Activated T-cell treated with anti-CD3 and anti-CD28 coated beads, Interleukin-2, amount 50 U/mL, for 72 hours (primary cell): ENCODE measurements at regions not wholly inside any gene's neighbourhood (a gene's known extent, or its start where the extent isn't known, plus 50 kb on each side); places are given as distances from the start of the nearest gene placed in this dataset.

Experiments used
- ATAC-seq, 2 donors: fragments of 150-1000 bp; cut with Tn5 transposase; replicated peaks in 1 of 2; 2 replicates each; pipeline ENCODE4 v1.10.0; 2021; ENCODE audit warnings: moderate library complexity in 2 of 2, mild to moderate bottlenecking in 1 of 2
- DNase-seq, 2 donors: peaks; one replicate each; pipeline ENCODE4 v3.0.0; 2021 to 2022; ENCODE audit warnings: mixed read lengths in 1 of 2
- H3K27ac Mint-ChIP-seq: one replicate; pipeline ENCODE4 v1.8.0; 2022; ENCODE audit warnings: mild to moderate bottlenecking, moderate library complexity, mixed read lengths
- H3K27me3 Mint-ChIP-seq: one replicate; pipeline ENCODE4 v1.8.0; 2022; ENCODE audit warnings: low read depth, mixed read lengths
- H3K36me3 Mint-ChIP-seq, 2 donors: one replicate each; pipeline ENCODE4 v1.8.0; 2022; ENCODE audit warnings: mixed read lengths in 2 of 2, mild to moderate bottlenecking in 1 of 2; ENCODE audit not compliant: insufficient read depth in 2 of 2
- H3K4me1 Mint-ChIP-seq: one replicate; pipeline ENCODE4 v1.8.0; 2022; ENCODE audit warnings: low read depth, mixed read lengths
- H3K4me3 Mint-ChIP-seq, 2 donors: one replicate each; pipeline ENCODE4 v1.8.0; 2022; ENCODE audit warnings: mild to moderate bottlenecking in 2 of 2, mixed read lengths in 2 of 2, moderate library complexity in 2 of 2
- H3K9me3 Mint-ChIP-seq, 2 donors: one replicate each; pipeline ENCODE4 v1.8.0; 2022; ENCODE audit warnings: mixed read lengths in 2 of 2

DNA sequence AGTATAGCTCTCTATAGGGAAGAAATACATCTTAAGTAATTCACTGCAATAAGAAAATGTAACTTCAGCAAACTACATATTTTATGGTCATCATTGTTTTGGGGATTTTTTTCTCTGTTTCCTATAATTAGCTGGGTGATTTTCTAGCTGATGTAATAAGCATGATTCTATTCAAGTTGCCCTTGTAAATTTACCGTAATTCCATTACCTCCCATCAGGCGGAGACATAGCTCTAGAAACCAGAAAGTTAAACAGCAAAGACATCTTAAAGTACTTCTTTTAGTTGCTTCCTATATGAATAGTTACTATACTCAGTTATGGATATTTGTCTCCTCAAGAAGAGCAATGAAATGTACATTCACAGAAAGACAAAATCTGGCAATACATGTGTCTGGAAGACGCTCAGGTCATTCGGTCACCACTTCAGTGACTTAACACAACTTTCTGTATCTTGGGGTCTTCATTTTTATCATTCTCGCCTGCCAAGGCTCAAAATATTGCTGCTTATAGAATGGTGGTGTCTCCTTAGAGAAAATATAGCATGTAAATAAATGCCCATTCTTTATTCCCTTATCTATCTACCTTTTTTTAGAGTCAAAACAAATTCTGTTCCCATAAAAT, 239.9 kb upstream of the ZC3H12C start:
- Mint-ChIP-seq H3K27ac (no peak overlapping the region), H3K27me3 (peaks cover 5% of the 10 kb centered on the region), H3K36me3 (no peaks in the 10 kb centered on the region), H3K9me3 (no peaks in the 10 kb centered on the region), H3K4me1 (no peaks in the 10 kb centered on the region), H3K4me3 (no peak overlapping the region)
- peak; percentile 9 to 24 for DNase-seq
- ATAC-seq, result peak; percentile 34 to 50

DNA sequence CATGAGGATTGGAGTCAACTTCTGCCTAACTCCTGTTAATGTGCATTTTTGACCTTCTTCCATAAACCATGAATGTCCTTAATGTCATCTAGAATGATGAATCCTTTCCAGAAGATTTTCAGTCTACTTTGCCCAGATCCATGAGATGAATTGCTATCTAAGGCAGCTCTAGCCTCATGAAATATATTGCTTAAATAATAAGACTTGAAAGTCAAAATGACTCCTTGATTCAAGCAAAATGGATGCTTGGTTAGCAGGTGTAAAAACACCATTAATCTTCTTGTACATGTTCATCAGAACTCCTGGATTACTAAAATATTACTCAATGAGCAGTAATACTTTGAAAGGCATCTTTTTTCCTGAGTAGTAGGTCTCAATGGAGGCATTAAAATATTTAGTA, 238.5 kb upstream of the ZC3H12C start:
- Mint-ChIP-seq H3K27me3 (peaks cover 5% of the 10 kb centered on the region), H3K4me1 (no peaks in the 10 kb centered on the region), H3K9me3 (no peaks in the 10 kb centered on the region), H3K36me3 (no peaks in the 10 kb centered on the region), H3K27ac (no peak overlapping the region), H3K4me3 (no peak overlapping the region)
- ATAC-seq, result no peak
- no peak for DNase-seq

DNA sequence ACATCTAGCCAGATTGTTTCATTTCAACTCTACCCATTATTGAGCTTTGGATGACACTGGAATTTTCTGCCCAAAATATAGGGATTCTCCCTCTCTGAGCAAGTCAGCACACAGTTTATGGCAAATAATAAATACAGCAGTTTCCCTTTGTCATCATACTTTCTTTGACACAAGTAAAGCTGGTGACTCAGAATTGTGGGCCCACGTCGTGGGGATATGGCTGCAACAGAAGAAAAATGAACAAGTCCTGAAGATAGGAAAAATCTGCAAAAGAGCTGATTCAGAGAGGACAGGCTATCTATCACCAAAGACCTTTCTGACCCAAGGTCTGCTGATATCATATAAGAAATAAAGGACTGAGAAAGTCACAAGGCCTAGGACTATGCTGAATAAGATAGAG, 236.3 kb upstream of the ZC3H12C start:
- Mint-ChIP-seq H3K4me3 (no peak overlapping the region), H3K9me3 (no peaks in the 10 kb centered on the region), H3K27me3 (peaks cover 2% of the 10 kb centered on the region), H3K36me3 (no peaks in the 10 kb centered on the region), H3K27ac (no peak overlapping the region), H3K4me1 (no peaks in the 10 kb centered on the region)
- ATAC-seq, result no peak
- DNase-seq, result no peak

DNA sequence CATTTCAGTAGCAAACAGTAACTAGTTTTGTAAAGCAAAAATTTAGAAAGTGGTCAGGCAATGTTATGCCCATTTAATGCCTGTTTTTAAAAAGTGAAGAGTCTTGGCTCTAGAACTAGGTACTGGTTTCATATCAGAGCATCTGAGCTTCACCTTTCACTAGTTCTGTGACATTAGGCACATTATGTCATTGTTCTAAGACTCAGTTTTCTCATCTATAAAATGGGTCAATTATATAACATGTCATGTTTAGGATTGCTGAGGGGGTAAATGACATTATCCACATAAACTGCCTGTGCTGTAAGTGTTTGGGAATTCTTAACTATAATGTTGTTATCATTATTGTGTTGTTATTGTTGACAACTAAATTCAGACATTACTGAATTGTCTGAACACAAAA, 235.6 kb upstream of the ZC3H12C start:
- H3K4me1 Mint-ChIP-seq, result no peaks in the 10 kb centered on the region
- ATAC-seq (no peak), DNase-seq (no peak)
- no peak overlapping the region for H3K27ac Mint-ChIP-seq
- no peaks in the 10 kb centered on the region for H3K27me3 Mint-ChIP-seq
- no peak overlapping the region for H3K4me3 Mint-ChIP-seq
- H3K9me3 Mint-ChIP-seq, result no peaks in the 10 kb centered on the region
- H3K36me3 Mint-ChIP-seq, result no peaks in the 10 kb centered on the region

DNA sequence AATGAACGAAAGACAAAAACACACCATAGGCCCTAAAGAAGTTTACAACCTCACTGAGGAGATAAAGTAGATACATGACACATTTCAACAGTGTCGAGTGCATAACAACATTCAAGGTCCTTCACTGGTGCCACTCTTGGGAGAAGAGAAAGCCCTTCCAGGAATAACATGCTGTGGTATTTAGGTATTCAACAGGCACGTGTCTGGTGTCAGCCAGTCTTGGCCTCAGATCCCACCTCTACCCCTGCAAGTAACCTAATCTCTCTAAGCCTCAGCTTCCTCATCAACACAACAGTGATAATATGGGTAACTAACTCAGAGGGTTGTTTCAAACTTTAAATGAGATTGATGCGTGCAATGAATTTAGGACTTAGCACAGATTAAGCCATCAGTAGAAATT, 235.0 kb upstream of the ZC3H12C start:
- H3K9me3 Mint-ChIP-seq, result no peaks in the 10 kb centered on the region
- DNase-seq, result no peak
- no peaks in the 10 kb centered on the region for H3K27me3 Mint-ChIP-seq
- no peaks in the 10 kb centered on the region for H3K36me3 Mint-ChIP-seq
- H3K4me3 Mint-ChIP-seq, result no peak overlapping the region
- no peak overlapping the region for H3K27ac Mint-ChIP-seq
- no peaks in the 10 kb centered on the region for H3K4me1 Mint-ChIP-seq
- no peak for ATAC-seq

DNA sequence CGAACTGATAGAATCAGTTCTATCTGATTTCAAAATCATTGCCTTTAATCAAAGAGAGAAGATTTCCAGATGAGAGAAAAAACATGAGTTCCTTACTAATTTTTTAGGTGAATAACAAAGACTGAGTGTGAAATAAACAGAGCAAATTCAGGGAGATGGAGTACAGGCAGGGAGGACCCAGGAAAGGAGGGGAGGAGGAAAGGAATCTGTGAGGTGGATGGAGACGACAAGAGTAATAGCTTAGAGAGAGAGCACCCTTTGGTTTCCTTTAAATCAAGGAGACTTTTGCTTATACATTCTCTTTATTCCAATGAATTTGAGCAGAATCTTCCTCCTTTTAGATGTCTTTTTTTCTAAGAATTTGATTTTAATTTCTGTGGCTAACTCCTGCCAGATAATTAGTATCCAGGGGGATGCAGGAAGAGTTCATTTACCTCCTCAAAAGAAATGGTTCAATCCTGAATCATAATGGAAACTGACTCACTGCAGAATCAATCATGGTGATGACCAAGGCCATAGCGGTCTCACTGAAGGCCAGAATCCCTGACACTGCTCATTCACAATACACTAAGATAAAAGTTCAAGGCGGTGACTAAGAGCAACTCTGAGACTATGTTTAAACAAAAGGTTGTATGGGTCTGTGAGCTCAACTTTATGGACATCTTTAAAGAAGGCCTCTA, 234.0 kb upstream of the ZC3H12C start:
- H3K27me3 Mint-ChIP-seq, result no peaks in the 10 kb centered on the region
- H3K9me3 Mint-ChIP-seq, result no peaks in the 10 kb centered on the region
- H3K36me3 Mint-ChIP-seq, result no peaks in the 10 kb centered on the region
- ATAC-seq (no peak), DNase-seq (no peak)
- peak overlapping the region; percentile 6 for H3K27ac Mint-ChIP-seq
- peaks cover 4% of the 10 kb centered on the region for H3K4me1 Mint-ChIP-seq
- no peak overlapping the region for H3K4me3 Mint-ChIP-seq

DNA sequence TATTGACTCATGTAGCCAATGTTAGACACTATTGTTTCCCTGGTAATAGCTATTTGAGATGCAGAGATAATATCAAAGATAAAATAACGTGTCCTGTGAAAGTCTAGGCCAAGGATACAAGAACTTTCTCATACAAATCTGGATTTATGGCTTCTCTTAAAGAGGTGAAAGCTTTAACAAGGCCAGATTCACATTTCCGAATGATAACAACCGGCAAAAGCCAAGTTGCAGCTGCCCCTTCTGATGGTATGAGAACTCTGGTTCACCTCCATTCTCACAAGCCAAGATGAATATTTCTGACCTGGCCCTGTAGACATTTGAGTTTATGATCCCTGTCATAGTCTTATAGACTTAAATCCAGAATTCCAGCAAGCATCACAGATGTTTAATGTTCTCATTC, 230.4 kb upstream of the ZC3H12C start:
- Mint-ChIP-seq H3K27me3 (peaks cover 12% of the 10 kb centered on the region), H3K4me3 (no peak overlapping the region), H3K4me1 (peaks cover 8% of the 10 kb centered on the region), H3K9me3 (no peaks in the 10 kb centered on the region), H3K27ac (no peak overlapping the region), H3K36me3 (no peaks in the 10 kb centered on the region)
- ATAC-seq (no peak), DNase-seq (no peak)

DNA sequence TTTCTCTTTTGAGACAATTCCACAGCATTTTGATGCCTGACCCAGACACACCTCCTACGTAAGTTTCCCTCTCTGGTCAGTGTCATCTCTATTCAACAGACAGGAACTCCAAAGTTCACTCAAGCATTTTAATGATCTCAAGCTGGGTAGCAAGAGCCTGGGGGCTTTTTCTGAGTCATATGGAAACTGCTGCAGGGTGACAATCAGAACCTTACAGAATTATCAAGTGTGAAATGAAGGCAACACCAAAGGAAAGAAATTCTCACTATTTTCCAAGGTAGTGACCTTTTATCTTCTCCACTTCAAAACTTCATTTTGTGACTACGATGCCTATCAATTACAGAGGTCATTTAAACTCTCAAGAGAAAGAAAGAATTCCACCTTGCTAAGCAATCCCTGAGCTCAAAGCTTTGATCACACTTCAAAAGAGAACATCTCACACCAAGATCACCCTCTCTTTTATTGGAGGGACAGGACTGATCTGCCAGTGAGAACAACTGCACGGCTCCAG, 229.0 kb upstream of the ZC3H12C start:
- Mint-ChIP-seq H3K4me3 (no peak overlapping the region), H3K9me3 (no peaks in the 10 kb centered on the region), H3K4me1 (peaks cover 8% of the 10 kb centered on the region), H3K27ac (no peak overlapping the region), H3K36me3 (no peaks in the 10 kb centered on the region), H3K27me3 (peaks cover 12% of the 10 kb centered on the region)
- ATAC-seq (peak; percentile 60 to 76), DNase-seq (peak; percentile 5 to 10)

DNA sequence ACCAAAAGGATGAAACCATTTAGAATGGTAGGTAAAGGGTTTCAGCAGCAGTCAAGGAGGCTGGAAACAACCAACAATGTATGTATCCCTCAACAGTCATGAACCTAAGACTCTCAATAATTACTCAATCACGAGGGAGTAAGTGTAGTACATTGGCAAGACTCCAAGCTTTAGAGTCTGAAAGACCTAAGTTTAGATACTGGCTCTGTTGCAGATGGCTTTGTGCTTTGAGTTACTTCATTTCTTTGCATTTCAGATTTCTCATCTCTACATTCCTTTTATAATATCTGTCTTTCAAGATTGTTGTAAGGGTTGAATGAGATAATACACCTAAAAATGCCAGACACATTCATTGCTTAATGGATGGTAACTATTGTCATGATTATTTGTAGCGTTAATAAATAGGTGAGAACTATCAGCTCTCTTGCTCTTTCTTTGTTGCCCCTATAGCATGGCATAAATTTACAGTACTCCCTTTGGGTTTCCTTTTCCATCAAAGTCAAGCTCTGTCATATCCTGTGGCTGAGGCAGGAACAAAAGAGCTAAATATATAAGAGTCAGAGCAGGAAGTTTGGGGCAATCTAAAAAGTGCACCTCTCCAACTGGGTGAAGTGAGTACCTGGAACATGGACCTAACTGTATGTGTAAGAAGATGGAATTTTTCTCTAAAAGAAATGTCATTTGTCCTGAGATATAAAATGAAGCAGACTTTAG, 228.2 kb upstream of the ZC3H12C start:
- H3K4me3 Mint-ChIP-seq, result no peak overlapping the region
- no peaks in the 10 kb centered on the region for H3K9me3 Mint-ChIP-seq
- H3K36me3 Mint-ChIP-seq, result no peaks in the 10 kb centered on the region
- H3K27ac Mint-ChIP-seq, result no peak overlapping the region
- DNase-seq (no peak), ATAC-seq (no peak)
- H3K27me3 Mint-ChIP-seq, result peaks cover 12% of the 10 kb centered on the region
- peaks cover 8% of the 10 kb centered on the region for H3K4me1 Mint-ChIP-seq

DNA sequence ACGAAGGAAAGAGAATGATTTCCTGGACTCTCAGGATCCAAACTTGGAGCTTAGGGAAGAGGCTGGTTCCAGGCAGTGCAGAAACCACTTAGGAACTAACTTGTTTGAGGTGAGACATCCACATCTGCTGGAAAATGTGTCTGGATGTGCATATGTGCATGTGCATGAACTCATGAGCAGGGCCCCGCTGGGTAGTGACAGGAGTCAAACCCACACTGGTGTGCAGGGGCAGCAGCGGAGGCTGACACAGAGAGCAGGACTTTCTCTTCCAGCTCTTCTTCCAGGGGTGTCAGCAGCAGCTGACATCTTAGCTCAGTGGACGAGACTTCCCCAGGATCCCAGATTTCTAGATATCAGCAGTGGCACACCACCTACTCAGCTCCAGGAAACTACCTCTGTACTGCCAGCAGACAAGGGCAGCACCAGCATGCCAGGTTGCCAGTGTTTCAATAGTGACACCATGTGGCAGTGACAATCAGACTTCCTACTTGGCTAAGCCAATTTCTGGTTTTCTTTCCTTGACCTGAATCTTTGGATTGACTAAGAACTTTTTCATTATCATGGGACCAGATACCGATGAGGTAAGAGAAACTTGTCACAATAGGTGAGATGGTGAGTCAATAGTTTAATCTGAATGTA, 227.5 kb upstream of the ZC3H12C start:
- H3K4me1 Mint-ChIP-seq, result peaks cover 8% of the 10 kb centered on the region
- no peak overlapping the region for H3K4me3 Mint-ChIP-seq
- DNase-seq (no peak), ATAC-seq (no peak)
- H3K36me3 Mint-ChIP-seq, result no peaks in the 10 kb centered on the region
- no peak overlapping the region for H3K27ac Mint-ChIP-seq
- peaks cover 12% of the 10 kb centered on the region for H3K27me3 Mint-ChIP-seq
- H3K9me3 Mint-ChIP-seq, result no peaks in the 10 kb centered on the region

DNA sequence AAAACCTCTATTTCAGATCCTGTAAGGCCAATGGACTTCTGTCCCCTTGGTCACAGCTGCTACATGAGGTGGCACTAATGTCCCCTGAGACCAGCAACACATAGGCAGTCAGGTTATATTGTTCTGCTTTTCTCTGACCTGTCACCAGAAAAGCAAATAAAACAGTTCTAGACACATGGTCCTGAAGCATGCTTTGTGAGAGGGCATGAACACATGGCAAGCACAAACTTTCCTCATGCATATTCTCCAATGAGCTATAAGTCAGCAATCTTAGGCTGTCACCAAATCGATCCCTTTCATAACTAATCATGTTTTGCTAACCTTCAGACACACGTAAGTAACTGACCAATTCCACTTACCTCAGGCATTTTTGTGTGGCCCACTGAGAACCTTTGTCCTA, 225.4 kb upstream of the ZC3H12C start:
- Mint-ChIP-seq H3K4me1 (peaks cover 8% of the 10 kb centered on the region), H3K27ac (no peak overlapping the region), H3K9me3 (peaks cover 0 to 3% of the 10 kb centered on the region in 2 donors), H3K27me3 (peaks cover 12% of the 10 kb centered on the region), H3K4me3 (no peak overlapping the region), H3K36me3 (no peaks in the 10 kb centered on the region)
- no peak for DNase-seq
- ATAC-seq, result no peak

DNA sequence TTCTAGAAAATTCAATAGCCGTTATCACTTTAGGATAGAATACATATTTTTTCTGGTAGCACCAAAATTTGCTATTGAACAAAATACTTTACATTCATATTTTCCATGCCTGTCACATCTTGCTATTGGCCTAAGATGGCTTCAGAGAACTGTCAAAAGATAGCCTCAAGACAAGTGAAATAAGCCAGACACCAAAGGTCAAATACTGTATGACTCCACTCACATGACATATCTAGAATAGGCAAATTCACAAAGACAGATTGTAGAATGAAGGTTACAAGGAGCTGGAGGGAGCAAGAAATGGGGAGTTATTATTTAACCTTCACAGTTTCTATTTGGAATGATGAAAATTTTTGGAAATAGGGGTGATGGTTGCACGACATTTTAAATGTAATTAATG, 223.7 kb upstream of the ZC3H12C start:
- H3K36me3 Mint-ChIP-seq, result no peaks in the 10 kb centered on the region
- no peak overlapping the region for H3K4me3 Mint-ChIP-seq
- no peak for DNase-seq
- peaks cover 12% of the 10 kb centered on the region for H3K27me3 Mint-ChIP-seq
- H3K27ac Mint-ChIP-seq, result no peak overlapping the region
- peaks cover 0 to 3% of the 10 kb centered on the region in 2 donors for H3K9me3 Mint-ChIP-seq
- peaks cover under 1% of the 10 kb centered on the region for H3K4me1 Mint-ChIP-seq
- no peak for ATAC-seq

DNA sequence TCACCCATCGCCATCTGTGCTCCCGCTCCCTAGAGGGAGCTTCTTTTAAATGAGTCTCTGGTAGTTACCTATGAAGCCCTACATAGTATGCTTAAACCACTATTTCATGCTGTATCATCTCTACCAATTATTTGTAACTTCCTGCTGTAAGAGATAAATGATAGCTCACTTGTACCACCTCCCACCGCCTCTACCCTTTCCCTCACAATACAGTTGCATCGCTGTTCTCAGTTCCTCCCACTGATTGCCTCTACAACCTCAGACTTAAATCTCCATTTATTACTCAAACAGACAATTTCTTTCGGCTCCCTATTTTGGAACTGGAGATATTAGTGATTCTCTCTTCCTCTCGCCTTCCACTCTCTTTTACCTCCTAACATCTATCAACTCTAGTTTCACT, 222.9 kb upstream of the ZC3H12C start:
- ATAC-seq, result no peak
- Mint-ChIP-seq H3K9me3 (peaks cover 0 to 3% of the 10 kb centered on the region in 2 donors), H3K4me1 (no peaks in the 10 kb centered on the region), H3K27me3 (peaks cover 12% of the 10 kb centered on the region), H3K27ac (no peak overlapping the region), H3K36me3 (no peaks in the 10 kb centered on the region), H3K4me3 (no peak overlapping the region)
- DNase-seq, result no peak
